ENCODE measurements at regions not wholly inside any gene's neighbourhood (a gene's known extent, or its start where the extent isn't known, plus 50 kb on each side); places are given as distances from the start of the nearest gene placed in this dataset.

- no peaks in the 10 kb centered on the region for H3K4me1 ChIP-seq (ENCODE audit: low read depth)
- H3K4me3 ChIP-seq: no peak overlapping the region
- peaks cover 66% of the 10 kb centered on the region for H3K9me3 ChIP-seq
- no peaks in the 10 kb centered on the region for H3K36me3 ChIP-seq (ENCODE audit: low read depth)
- DNase-seq: no peak
- intact Hi-C loops (cut with DNase I, micrococcal nuclease): no loop called here
- ATAC-seq: no peak
- TF ChIP-seq CTCF (IDR thresholded peaks at IDR 0.05): no peak
Observed at GRCh38 chr2:4190548-4190947, 487.2 kb downstream of the DCDC2C start.

- no peaks in the 10 kb centered on the region for H3K36me3 ChIP-seq (ENCODE audit: low read depth)
- no peak for ATAC-seq
- intact Hi-C loops (cut with DNase I, micrococcal nuclease): no loop called here
Observed at GRCh38 chr2:4192119-4192518, 488.7 kb downstream of the DCDC2C start.

GRCh38 chr2:4214444-4215205 lies 511.2 kb downstream of the DCDC2C start:
- H3K9me3 ChIP-seq: peaks cover 45% of the 10 kb centered on the region
- no peak overlapping the region for H3K4me3 ChIP-seq
- no peak for DNase-seq
- H3K36me3 ChIP-seq (ENCODE audit: low read depth): no peaks in the 10 kb centered on the region
- TF ChIP-seq CTCF (IDR thresholded peaks at IDR 0.05): no peak
- H3K4me1 ChIP-seq (ENCODE audit: low read depth): no peaks in the 10 kb centered on the region
- intact Hi-C loops (cut with DNase I, micrococcal nuclease): no loop called here
- ATAC-seq: no peak

More at GRCh38 chr2:4192119-4192518, 488.7 kb downstream of the DCDC2C start:
- no peak for DNase-seq
- Histone ChIP-seq H3K4me3 (no peak overlapping the region), H3K9me3 (peaks cover 61% of the 10 kb centered on the region), H3K4me1 (ENCODE audit: low read depth) (no peaks in the 10 kb centered on the region)
- no peak for TF ChIP-seq CTCF (IDR thresholded peaks at IDR 0.05)

GRCh38 chr2:4217737-4218136 lies 514.4 kb downstream of the DCDC2C start:
- Histone ChIP-seq H3K4me3 (no peak overlapping the region), H3K4me1 (ENCODE audit: low read depth) (no peaks in the 10 kb centered on the region), H3K36me3 (ENCODE audit: low read depth) (no peaks in the 10 kb centered on the region), H3K9me3 (peaks cover 35% of the 10 kb centered on the region)
- ATAC-seq: no peak
- intact Hi-C loops (cut with DNase I, micrococcal nuclease): no loop called here
- DNase-seq: no peak
- no peak for TF ChIP-seq CTCF (IDR thresholded peaks at IDR 0.05)

- H3K9me3 ChIP-seq: peaks cover 40% of the 10 kb centered on the region
- no peak overlapping the region for H3K4me3 ChIP-seq
- no peak for DNase-seq
- intact Hi-C loops (cut with DNase I, micrococcal nuclease): no loop called here
- no peaks in the 10 kb centered on the region for H3K4me1 ChIP-seq (ENCODE audit: low read depth)
- TF ChIP-seq CTCF (IDR thresholded peaks at IDR 0.05): no peak
- no peaks in the 10 kb centered on the region for H3K36me3 ChIP-seq (ENCODE audit: low read depth)
- ATAC-seq: no peak
Observed at GRCh38 chr2:4219101-4219500, 515.7 kb downstream of the DCDC2C start.
